Fibroblast of lung (primary cell): ENCODE measurements at regions not wholly inside any gene's neighbourhood (a gene's known extent, or its start where the extent isn't known, plus 50 kb on each side); places are given as distances from the start of the nearest gene placed in this dataset.

Experiments
- DNase-seq, 2 donors: peaks; one replicate each; pipeline versions ENCODE4 v3.0.0 to v3.0.0-alpha.2; 2010; ENCODE audit warnings: low read depth in 2 of 2
- H2AFZ ChIP-seq: 2 replicates; pipeline ENCODE4 v1.5.1; 2012; ENCODE audit warnings: low read length, control low read depth, inconsistent platforms
- H3K27ac ChIP-seq: 2 replicates; pipeline ENCODE4 v1.5.1; 2011; ENCODE audit warnings: low read length, control low read depth; ENCODE audit not compliant: insufficient read depth
- H3K27me3 ChIP-seq: 2 replicates; pipeline ENCODE4 v1.5.1; 2011; ENCODE audit warnings: mild to moderate bottlenecking, low read length; ENCODE audit not compliant: control insufficient read depth, insufficient read depth
- H3K36me3 ChIP-seq: 2 replicates; pipeline ENCODE4 v1.5.1; 2011; ENCODE audit warnings: low read length; ENCODE audit not compliant: control insufficient read depth, insufficient read depth
- H3K4me1 ChIP-seq: 2 replicates; pipeline ENCODE4 v1.5.1; 2011; ENCODE audit warnings: low read length; ENCODE audit not compliant: control insufficient read depth, insufficient read depth; ENCODE audit errors: extremely low read depth
- H3K4me2 ChIP-seq: 2 replicates; pipeline ENCODE4 v1.5.1; 2011; ENCODE audit warnings: low read length, control low read depth; ENCODE audit not compliant: insufficient read depth; ENCODE audit errors: extremely low read depth
- H3K4me3 ChIP-seq, 4 experiments: fragments of 200-600 bp in 1 of 4; sonication (generic) in 1 of 4; replicated peaks in 1 of 4; 2 replicates each; pipeline ENCODE4 v1.5.1; 2011 to 2016; ENCODE audit warnings: low read length in 4 of 4, low read depth in 3 of 4, mild to moderate bottlenecking in 3 of 4, control low read depth in 2 of 4, inconsistent platforms in 1 of 4, mixed read lengths in 1 of 4; ENCODE audit not compliant: insufficient read depth in 1 of 4; ENCODE audit errors: control extremely low read depth in 1 of 4
- H3K79me2 ChIP-seq: 2 replicates; pipeline ENCODE4 v1.5.1; 2012; ENCODE audit warnings: mild to moderate bottlenecking, low read length, inconsistent platforms; ENCODE audit not compliant: control insufficient read depth, insufficient read depth
- H3K9ac ChIP-seq: 2 replicates; pipeline ENCODE4 v1.5.1; 2011; ENCODE audit warnings: mild to moderate bottlenecking, low read length, control low read depth; ENCODE audit not compliant: insufficient read depth
- H3K9me3 ChIP-seq: 2 replicates; pipeline ENCODE4 v1.5.1; 2012; ENCODE audit warnings: low read depth, low read length; ENCODE audit not compliant: control insufficient read depth, insufficient read depth
- H4K20me1 ChIP-seq: 2 replicates; pipeline ENCODE4 v1.5.1; 2011; ENCODE audit warnings: low read length; ENCODE audit not compliant: control insufficient read depth, insufficient read depth; ENCODE audit errors: extremely low read depth
- EZH2 ChIP-seq: IDR thresholded peaks from 2 replicates; pipeline ENCODE4 v1.5.1; 2012; ENCODE audit warnings: low read length, control low read depth, mild to moderate bottlenecking; ENCODE audit errors: missing control alignments
- TF ChIP-seq, protein P1 (sequence below), 2 donors: IDR thresholded peaks in 1 of 2; conservative IDR thresholded peaks in 1 of 2; 1 replicate in 1 of 2; 2 replicates in 1 of 2; pipeline ENCODE4 v1.5.1; 2011 to 2012; ENCODE audit warnings: low read length in 2 of 2, control low read depth in 1 of 2, inconsistent platforms in 1 of 2, low read depth in 1 of 2, mild to moderate bottlenecking in 1 of 2

DNA sequence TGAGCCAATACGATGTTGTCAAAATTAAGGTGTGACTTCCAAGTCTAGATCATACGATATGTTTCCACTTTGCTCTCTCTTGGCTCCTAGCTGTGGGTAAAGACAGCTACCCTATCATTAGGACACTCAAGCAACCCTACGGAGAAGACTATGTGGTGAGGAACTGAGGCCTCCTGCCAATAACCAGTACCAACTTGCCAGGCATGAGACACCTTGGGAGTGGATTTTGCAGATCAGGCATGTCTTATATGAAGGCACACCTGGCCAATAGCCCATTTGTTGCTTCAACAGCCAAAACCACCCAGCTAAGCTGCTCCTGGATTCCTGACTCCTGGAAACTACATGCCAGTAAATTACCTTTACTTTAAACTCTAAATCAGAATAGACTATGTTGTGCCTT, 863.4 kb downstream of the DHX35 start:
- H3K27me3 ChIP-seq = peaks cover 12% of the 10 kb centered on the region
- H3K27ac ChIP-seq = no peak overlapping the region
- H3K79me2 ChIP-seq = no peaks in the 10 kb centered on the region
- H3K4me2 ChIP-seq = no peak overlapping the region
- no peak for DNase-seq
- no peak overlapping the region for H3K9ac ChIP-seq
- H3K4me1 ChIP-seq = peaks cover 11% of the 10 kb centered on the region
- no peak overlapping the region for H2AFZ ChIP-seq
- H3K9me3 ChIP-seq = no peaks in the 10 kb centered on the region
- no peaks in the 10 kb centered on the region for H4K20me1 ChIP-seq
- no peak overlapping the region for H3K4me3 ChIP-seq
- no peak for TF ChIP-seq EZH2
- TF ChIP-seq, protein P1, sequence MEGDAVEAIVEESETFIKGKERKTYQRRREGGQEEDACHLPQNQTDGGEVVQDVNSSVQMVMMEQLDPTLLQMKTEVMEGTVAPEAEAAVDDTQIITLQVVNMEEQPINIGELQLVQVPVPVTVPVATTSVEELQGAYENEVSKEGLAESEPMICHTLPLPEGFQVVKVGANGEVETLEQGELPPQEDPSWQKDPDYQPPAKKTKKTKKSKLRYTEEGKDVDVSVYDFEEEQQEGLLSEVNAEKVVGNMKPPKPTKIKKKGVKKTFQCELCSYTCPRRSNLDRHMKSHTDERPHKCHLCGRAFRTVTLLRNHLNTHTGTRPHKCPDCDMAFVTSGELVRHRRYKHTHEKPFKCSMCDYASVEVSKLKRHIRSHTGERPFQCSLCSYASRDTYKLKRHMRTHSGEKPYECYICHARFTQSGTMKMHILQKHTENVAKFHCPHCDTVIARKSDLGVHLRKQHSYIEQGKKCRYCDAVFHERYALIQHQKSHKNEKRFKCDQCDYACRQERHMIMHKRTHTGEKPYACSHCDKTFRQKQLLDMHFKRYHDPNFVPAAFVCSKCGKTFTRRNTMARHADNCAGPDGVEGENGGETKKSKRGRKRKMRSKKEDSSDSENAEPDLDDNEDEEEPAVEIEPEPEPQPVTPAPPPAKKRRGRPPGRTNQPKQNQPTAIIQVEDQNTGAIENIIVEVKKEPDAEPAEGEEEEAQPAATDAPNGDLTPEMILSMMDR (conservative IDR thresholded peaks at IDR 0.05 in 1 of 2, IDR thresholded peaks at IDR 0.05 in 1 of 2; ENCODE audit: low read depth in 1 of 2, low read length in 2 of 2) = no peak
- H3K36me3 ChIP-seq = no peaks in the 10 kb centered on the region

DNA sequence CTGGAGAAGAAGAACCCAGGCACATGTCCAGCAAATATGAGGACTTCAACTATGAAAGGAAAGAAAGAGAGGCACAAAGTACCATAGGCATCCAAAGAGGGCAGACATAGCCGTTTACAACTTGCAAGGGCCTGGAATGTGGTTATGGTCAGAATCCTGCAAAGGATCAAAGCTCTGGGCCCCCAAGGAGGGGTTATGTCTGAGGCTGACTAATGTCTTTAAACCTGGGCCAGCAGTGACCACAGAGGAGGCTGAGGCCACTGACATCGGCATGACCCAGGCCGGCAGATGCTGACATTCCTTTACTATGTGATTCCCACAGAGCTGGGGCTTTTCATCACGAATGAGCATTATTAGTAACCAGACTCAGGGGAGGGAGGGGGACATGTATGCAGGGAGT, 861.1 kb downstream of the DHX35 start:
- no peak overlapping the region for H3K27ac ChIP-seq
- peak; percentile 53 to 98 for DNase-seq
- H3K4me1 ChIP-seq = peaks cover 11% of the 10 kb centered on the region
- no peak overlapping the region for H3K9ac ChIP-seq
- H3K4me2 ChIP-seq = no peak overlapping the region
- TF ChIP-seq, protein P1 (conservative IDR thresholded peaks at IDR 0.05 in 1 of 2, IDR thresholded peaks at IDR 0.05 in 1 of 2; ENCODE audit: low read depth in 1 of 2, low read length in 2 of 2) = no peak
- no peak for TF ChIP-seq EZH2
- H3K79me2 ChIP-seq = no peaks in the 10 kb centered on the region
- H4K20me1 ChIP-seq = no peaks in the 10 kb centered on the region
- H3K9me3 ChIP-seq = no peaks in the 10 kb centered on the region
- no peak overlapping the region for H2AFZ ChIP-seq
- no peaks in the 10 kb centered on the region for H3K36me3 ChIP-seq
- H3K27me3 ChIP-seq = no peaks in the 10 kb centered on the region
- H3K4me3 ChIP-seq = no peak overlapping the region

DNA sequence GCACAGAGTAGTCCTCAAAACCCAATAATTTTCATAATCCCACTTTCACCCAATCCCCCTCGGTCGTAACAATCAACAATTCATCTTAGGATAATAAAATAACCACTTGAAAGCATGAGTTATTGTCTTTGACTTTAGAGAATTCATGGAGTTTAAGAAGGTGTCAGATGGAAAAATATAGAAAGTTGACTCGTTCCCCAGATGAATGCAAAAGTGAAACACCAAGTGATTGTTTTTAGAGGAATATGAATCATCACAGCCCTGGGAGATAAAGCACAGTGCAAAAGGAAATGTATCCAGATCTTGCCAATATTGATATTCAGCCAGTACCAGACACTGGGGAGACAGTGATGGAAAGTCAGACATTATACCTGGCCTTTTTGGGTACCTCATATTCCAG, 860.5 kb downstream of the DHX35 start:
- H3K27me3 ChIP-seq = no peaks in the 10 kb centered on the region
- H3K4me1 ChIP-seq = peaks cover 11% of the 10 kb centered on the region
- no peaks in the 10 kb centered on the region for H4K20me1 ChIP-seq
- H3K27ac ChIP-seq = no peak overlapping the region
- DNase-seq = peak; percentile 19 to 84
- H3K9me3 ChIP-seq = no peaks in the 10 kb centered on the region
- no peaks in the 10 kb centered on the region for H3K36me3 ChIP-seq
- H3K4me2 ChIP-seq = peak overlapping the region; percentile 29
- TF ChIP-seq, protein P1 (conservative IDR thresholded peaks at IDR 0.05 in 1 of 2, IDR thresholded peaks at IDR 0.05 in 1 of 2; ENCODE audit: low read depth in 1 of 2, low read length in 2 of 2) = no peak
- no peak for TF ChIP-seq EZH2
- H3K4me3 ChIP-seq = no peak overlapping the region
- H2AFZ ChIP-seq = no peak overlapping the region
- no peak overlapping the region for H3K9ac ChIP-seq
- H3K79me2 ChIP-seq = no peaks in the 10 kb centered on the region
